HG03442 (cell line): ENCODE measurements at regions not wholly inside any gene's neighbourhood (a gene's known extent, or its start where the extent isn't known, plus 50 kb on each side); places are given as distances from the start of the nearest gene placed in this dataset.
"Not testable (repeated sequence)": the region's sequence is repeated elsewhere in the genome, so short reads cannot be mapped to it uniquely, and the experiment has no call there.

Source experiments
- ATAC-seq: cut with Tn5 transposase; IDR thresholded peaks from one replicate; pipeline ENCODE4 v1.9.1; 2021; ENCODE audit warnings: mild to moderate bottlenecking, moderate library complexity; ENCODE audit not compliant: unreplicated experiment

- no peak for ATAC-seq
These were observed 117.3 kb downstream of the NKX6-1 start for GRCh38 chr4:84381759-84382158.

- no peak for ATAC-seq
These were observed 119.0 kb downstream of the NKX6-1 start for GRCh38 chr4:84379917-84380641.

- no peak for ATAC-seq
These were observed 120.1 kb downstream of the NKX6-1 start for GRCh38 chr4:84378983-84379382.

- ATAC-seq, result no peak
These were observed 120.7 kb downstream of the NKX6-1 start for GRCh38 chr4:84378356-84378755.

- ATAC-seq, result no peak
These were observed 132.2 kb downstream of the NKX6-1 start for GRCh38 chr4:84366907-84367306.

- no peak for ATAC-seq
These were observed 132.9 kb downstream of the NKX6-1 start for GRCh38 chr4:84366161-84366560.

GRCh38 chr4:84362896-84363655 is 136.0 kb downstream of the NKX6-1 start:
- no peak for ATAC-seq

- ATAC-seq, result no peak
These were observed 156.9 kb downstream of the NKX6-1 start for GRCh38 chr4:84342161-84342560.

GRCh38 chr4:84341559-84341958 is 157.5 kb downstream of the NKX6-1 start:
- no peak for ATAC-seq

- no peak for ATAC-seq
These were observed 160.7 kb downstream of the NKX6-1 start for GRCh38 chr4:84338367-84338766.

GRCh38 chr4:84336964-84337705 is 162.0 kb downstream of the NKX6-1 start:
- ATAC-seq, result no peak

GRCh38 chr4:84327526-84327925 is 171.6 kb downstream of the NKX6-1 start:
- no peak for ATAC-seq

GRCh38 chr4:84325625-84326024 is 173.5 kb downstream of the NKX6-1 start:
- ATAC-seq, result no peak

GRCh38 chr4:84324303-84325245 is 174.5 kb downstream of the NKX6-1 start:
- no peak for ATAC-seq

- no peak for ATAC-seq
These were observed 180.0 kb downstream of the NKX6-1 start for GRCh38 chr4:84319124-84319523.

GRCh38 chr4:84317513-84317912 is 181.6 kb downstream of the NKX6-1 start:
- no peak for ATAC-seq

- ATAC-seq, result no peak
These were observed 186.6 kb downstream of the NKX6-1 start for GRCh38 chr4:84312426-84313012.

- ATAC-seq, result no peak
These were observed 189.9 kb downstream of the NKX6-1 start for GRCh38 chr4:84309191-84309590.

GRCh38 chr4:84298719-84299254 is 200.3 kb downstream of the NKX6-1 start:
- not testable (repeated sequence) for ATAC-seq
